HG02678 (cell line): ENCODE measurements at regions not wholly inside any gene's neighbourhood (a gene's known extent, or its start where the extent isn't known, plus 50 kb on each side); places are given as distances from the start of the nearest gene placed in this dataset.
"Not testable (repeated sequence)": the region's sequence is repeated elsewhere in the genome, so short reads cannot be mapped to it uniquely, and the experiment has no call there.

Source experiments
- ATAC-seq: cut with Tn5 transposase; IDR thresholded peaks from one replicate; pipeline ENCODE4 v1.9.1; 2021; ENCODE audit warnings: mild to moderate bottlenecking, moderate library complexity; ENCODE audit not compliant: unreplicated experiment

- no peak for ATAC-seq
Observed at GRCh38 chr4:23422878-23423277, 467.0 kb downstream of the PPARGC1A start.

GRCh38 chr4:23413631-23414030 is 476.2 kb downstream of the PPARGC1A start:
- no peak for ATAC-seq

- no peak for ATAC-seq
Observed at GRCh38 chr4:23412701-23413100, 477.1 kb downstream of the PPARGC1A start.

- not testable (repeated sequence) for ATAC-seq
Observed at GRCh38 chr4:23408913-23409312, 480.9 kb downstream of the PPARGC1A start.

- ATAC-seq = no peak
Observed at GRCh38 chr4:23401572-23401971, 488.3 kb downstream of the PPARGC1A start.

- no peak for ATAC-seq
Observed at GRCh38 chr4:23392860-23393458, 496.9 kb downstream of the PPARGC1A start.

DNA sequence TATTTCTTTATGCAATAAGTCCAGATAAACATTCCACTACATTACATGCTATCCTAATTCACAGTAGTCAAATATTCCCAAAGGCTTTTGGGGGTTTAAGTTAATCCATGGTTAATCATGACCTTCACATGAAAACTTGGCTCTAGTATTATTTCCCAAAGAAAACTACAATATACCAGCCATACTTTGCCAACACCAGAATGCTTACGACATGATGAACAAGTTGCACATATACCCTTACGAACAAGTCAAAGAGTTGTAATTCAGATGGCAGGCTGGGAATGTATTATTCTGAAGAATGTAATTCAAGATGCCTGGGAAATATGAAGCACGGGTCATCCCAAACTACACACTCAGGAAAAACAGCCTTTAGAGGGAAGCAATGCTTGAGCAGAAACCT is 499.6 kb downstream of the PPARGC1A start:
- ATAC-seq = no peak

DNA sequence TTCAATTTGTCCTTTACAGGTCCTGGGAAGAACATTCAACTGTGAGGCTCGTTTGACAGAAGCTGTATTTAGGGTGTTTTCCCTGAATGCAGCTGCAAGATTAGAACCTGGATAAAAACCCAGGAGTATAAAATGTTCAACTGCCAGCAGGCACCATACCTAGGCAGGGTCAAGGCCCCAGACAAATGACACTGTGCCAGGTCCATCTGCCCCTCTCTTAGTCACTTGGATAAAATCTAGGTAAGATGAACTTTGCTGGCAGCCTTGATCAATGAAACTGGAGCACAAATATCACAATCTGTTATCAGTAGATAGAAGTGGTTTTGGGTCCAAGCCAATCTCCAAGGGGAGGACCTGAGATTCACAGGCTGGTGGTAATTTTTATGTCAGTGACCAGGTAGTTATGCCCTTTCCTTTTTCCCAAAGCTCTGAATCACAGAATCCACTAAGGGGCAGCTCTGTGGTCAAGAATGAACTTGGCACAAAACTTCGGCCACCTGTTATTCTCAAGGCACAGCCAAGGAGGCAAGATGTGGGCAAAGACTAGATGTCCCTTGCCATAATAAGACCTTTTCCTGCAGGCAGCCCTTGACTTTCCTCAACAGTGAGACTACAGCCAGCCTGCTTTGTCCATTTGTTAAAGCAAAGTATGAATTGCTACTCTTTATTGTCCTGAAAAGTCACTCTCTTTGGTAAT is 501.0 kb downstream of the PPARGC1A start:
- no peak for ATAC-seq

GRCh38 chr4:23388255-23388654 is 501.6 kb downstream of the PPARGC1A start:
- ATAC-seq = no peak

DNA sequence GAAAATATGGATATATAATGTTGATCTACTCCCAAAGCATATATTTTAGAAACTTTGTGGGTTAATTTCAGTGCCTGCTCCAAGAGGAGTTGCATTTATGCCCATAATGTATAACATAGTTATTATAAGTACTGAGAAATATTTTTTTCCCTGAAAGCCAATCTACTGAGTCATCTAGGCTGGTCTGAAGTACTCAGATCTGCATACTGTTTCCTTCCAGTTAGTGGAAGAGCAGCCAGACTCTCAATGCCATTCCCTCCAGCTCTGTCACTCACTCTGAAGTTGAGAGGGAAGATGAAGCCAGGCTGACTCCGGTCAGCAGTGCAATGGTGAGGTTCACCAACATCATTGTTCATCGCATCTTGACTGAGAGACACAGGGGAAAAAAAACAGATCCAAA is 505.1 kb downstream of the PPARGC1A start:
- ATAC-seq = no peak

GRCh38 chr4:23382879-23383278 is 507.0 kb downstream of the PPARGC1A start:
- ATAC-seq = no peak

GRCh38 chr4:23374259-23374658 is 515.6 kb downstream of the PPARGC1A start:
- no peak for ATAC-seq

DNA sequence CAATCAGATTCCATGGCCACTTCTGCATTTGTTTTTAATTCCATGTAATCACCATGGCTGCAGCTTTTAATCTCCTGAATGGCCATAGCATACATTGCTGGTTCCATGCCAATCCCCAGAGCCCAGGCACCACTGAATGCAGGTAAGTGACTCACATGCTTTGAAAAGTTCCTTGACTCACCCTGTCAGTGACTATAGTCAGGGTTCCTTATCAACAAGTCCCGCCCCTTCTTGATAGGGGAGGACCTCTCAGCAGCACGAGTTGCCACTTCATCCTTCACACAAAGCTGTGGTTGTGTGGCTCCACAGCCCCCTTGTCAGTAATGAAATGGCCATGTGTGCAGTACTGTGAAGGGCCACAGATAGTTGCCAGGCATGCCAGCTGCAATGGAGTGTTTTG is 516.6 kb downstream of the PPARGC1A start:
- no peak for ATAC-seq

GRCh38 chr4:23371533-23371932 is 518.3 kb downstream of the PPARGC1A start:
- no peak for ATAC-seq

DNA sequence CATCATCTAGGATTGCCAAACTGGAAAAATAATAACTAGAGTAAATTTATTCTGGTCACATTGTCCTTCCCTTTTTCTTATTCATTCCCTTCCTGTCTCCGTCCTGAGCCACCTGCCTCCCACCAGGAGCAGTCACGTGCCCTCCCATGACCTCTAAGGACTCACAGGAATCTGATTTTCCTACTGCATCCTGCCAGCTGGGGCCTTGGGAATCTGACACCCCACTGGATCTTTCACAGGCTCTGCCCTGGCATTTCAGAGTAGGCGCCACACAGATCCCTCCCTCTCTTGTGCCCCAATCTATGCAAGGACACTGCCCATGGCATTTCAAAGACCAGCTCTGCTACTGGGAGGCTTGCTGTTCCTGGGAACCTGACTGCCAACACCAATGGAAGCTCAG is 520.5 kb downstream of the PPARGC1A start:
- ATAC-seq = no peak

- ATAC-seq = no peak
Observed at GRCh38 chr4:23368081-23368697, 521.7 kb downstream of the PPARGC1A start.

DNA sequence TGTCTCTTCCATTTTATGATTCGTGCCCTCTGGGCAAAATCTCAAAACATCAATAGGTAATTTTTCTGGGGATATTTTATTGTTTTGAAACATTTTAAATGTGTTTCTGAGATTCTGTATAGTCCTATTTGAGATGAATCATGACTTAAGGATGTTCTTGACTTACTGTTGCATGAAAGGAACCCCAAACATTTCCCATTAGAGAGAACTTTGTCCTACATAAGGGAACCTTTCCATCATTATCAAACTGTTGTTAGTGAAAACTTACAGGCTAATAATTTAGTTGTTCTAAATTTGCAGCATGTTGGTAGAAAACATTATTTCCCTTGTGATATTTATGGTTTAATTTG is 523.3 kb downstream of the PPARGC1A start:
- ATAC-seq = no peak

GRCh38 chr4:23365871-23366556 is 523.8 kb downstream of the PPARGC1A start:
- no peak for ATAC-seq

- no peak for ATAC-seq
Observed at GRCh38 chr4:23365086-23365485, 524.8 kb downstream of the PPARGC1A start.

DNA sequence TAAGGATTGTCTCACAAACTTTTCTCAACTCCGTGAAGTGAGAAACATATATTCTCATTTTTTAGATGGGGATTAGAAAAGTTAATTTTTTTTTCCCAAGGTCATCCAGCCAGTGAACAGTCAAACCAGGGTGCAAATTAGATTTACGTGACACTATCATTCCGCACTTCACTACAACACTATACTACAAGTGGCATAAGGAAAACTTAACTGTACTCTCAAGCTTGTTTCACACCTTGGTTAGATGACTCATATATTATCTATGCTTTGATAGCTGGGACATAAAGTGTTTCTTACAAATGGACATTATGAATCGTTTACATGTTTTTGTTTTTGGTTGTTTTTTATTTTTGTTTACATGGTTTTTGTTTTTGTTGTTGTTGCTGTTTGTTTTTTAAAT is 525.7 kb downstream of the PPARGC1A start:
- ATAC-seq = no peak

DNA sequence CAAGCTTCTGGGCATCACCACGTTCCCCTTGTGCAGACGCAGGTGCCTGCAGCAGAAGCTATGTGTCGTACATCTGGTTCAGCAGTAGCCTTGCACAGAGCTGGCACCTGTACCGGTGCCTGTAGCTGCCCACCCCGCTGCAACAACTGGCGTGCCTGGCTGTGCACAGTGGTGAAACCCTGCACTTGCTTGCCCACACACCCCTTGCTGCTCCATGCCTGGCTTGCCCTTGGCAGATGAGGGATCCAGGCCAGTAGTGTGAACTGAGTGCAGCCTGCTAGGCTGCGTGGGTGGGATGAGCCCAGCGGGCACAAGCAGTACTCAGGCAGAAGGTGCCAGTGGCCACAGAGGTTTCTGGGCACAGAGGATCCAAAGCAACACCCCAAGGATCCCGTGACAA is 528.4 kb downstream of the PPARGC1A start:
- no peak for ATAC-seq

GRCh38 chr4:23360718-23361117 is 529.1 kb downstream of the PPARGC1A start:
- ATAC-seq = no peak
